HEK293 (cell line): ENCODE measurements at regions not wholly inside any gene's neighbourhood (a gene's known extent, or its start where the extent isn't known, plus 50 kb on each side); places are given as distances from the start of the nearest gene placed in this dataset.

Experiments used
- FEZF1 ChIP-seq: fragments of 450-650 bp; formaldehyde crosslinking; IDR thresholded peaks from 2 replicates; pipeline ENCODE4 v1.5.1; 2016; ENCODE audit warnings: missing biosample characterization, missing genetic modification characterization
- GLIS1 ChIP-seq: fragments of 450-650 bp; formaldehyde crosslinking; IDR thresholded peaks from 2 replicates; pipeline ENCODE4 v1.5.1; 2016; ENCODE audit warnings: missing biosample characterization, missing genetic modification characterization
- REPIN1 ChIP-seq: fragments of 450-650 bp; formaldehyde crosslinking; IDR thresholded peaks from 2 replicates; pipeline ENCODE4 v1.5.1; 2017; ENCODE audit warnings: missing biosample characterization, missing genetic modification characterization, low read depth
- TSHZ1 ChIP-seq: fragments of 450-650 bp; formaldehyde crosslinking; IDR thresholded peaks from 2 replicates; pipeline ENCODE4 v1.5.1; 2016; ENCODE audit warnings: missing biosample characterization, missing genetic modification characterization, borderline replicate concordance
- ZBTB26 ChIP-seq: fragments of 450-650 bp; formaldehyde crosslinking; optimal IDR thresholded peaks from 2 replicates; pipeline ENCODE3; 2016; ENCODE audit warnings: missing biosample characterization, mild to moderate bottlenecking, missing genetic modification characterization
- ZEB2 ChIP-seq: fragments of 450-650 bp; formaldehyde crosslinking; IDR thresholded peaks from 2 replicates; pipeline ENCODE4 v1.5.1; 2016; ENCODE audit warnings: missing biosample characterization, missing genetic modification characterization
- ZFP41 ChIP-seq: fragments of 450-650 bp; formaldehyde crosslinking; IDR thresholded peaks from 2 replicates; pipeline ENCODE4 v1.5.1; 2016; ENCODE audit warnings: missing biosample characterization, missing genetic modification characterization, borderline replicate concordance
- ZNF140 ChIP-seq: fragments of 450-650 bp; formaldehyde crosslinking; IDR thresholded peaks from 2 replicates; pipeline ENCODE4 v1.5.1; 2016; ENCODE audit warnings: missing biosample characterization, missing genetic modification characterization
- ZNF16 ChIP-seq: fragments of 450-650 bp; formaldehyde crosslinking; IDR thresholded peaks from 2 replicates; pipeline ENCODE4 v1.5.1; 2016; ENCODE audit warnings: low read depth, missing biosample characterization, missing genetic modification characterization
- ZNF184 ChIP-seq: fragments of 450-650 bp; IDR thresholded peaks from 2 replicates; pipeline ENCODE4 v1.5.1; 2018; ENCODE audit warnings: missing biosample characterization, mild to moderate bottlenecking, missing genetic modification characterization
- ZNF19 ChIP-seq: fragments of 450-650 bp; formaldehyde crosslinking; IDR thresholded peaks from 2 replicates; pipeline ENCODE4; 2016; ENCODE audit warnings: missing biosample characterization, missing genetic modification characterization, low read depth
- ZNF202 ChIP-seq: fragments of 450-650 bp; formaldehyde crosslinking; IDR thresholded peaks from 2 replicates; pipeline ENCODE4 v1.5.1; 2016; ENCODE audit warnings: missing biosample characterization, missing genetic modification characterization, borderline replicate concordance
- ZNF211 ChIP-seq: fragments of 450-650 bp; formaldehyde crosslinking; IDR thresholded peaks from 2 replicates; pipeline ENCODE4 v1.5.1; 2016; ENCODE audit warnings: low read depth, missing biosample characterization, missing genetic modification characterization
- ZNF221 ChIP-seq: fragments of 450-650 bp; formaldehyde crosslinking; IDR thresholded peaks from 2 replicates; pipeline ENCODE4 v1.5.1; 2017; ENCODE audit warnings: missing biosample characterization, missing genetic modification characterization, borderline replicate concordance
- ZNF239 ChIP-seq: fragments of 450-650 bp; formaldehyde crosslinking; IDR thresholded peaks from 2 replicates; pipeline ENCODE4 v1.5.1; 2016; ENCODE audit warnings: missing biosample characterization, missing genetic modification characterization
- ZNF248 ChIP-seq: fragments of 450-650 bp; formaldehyde crosslinking; IDR thresholded peaks from 2 replicates; pipeline ENCODE4 v1.5.1; 2017; ENCODE audit warnings: missing biosample characterization, missing genetic modification characterization
- ZNF350 ChIP-seq: fragments of 450-650 bp; formaldehyde crosslinking; IDR thresholded peaks from 2 replicates; pipeline ENCODE4 v1.5.0; 2017; ENCODE audit warnings: missing biosample characterization, mild to moderate bottlenecking, missing genetic modification characterization
- ZNF394 ChIP-seq: fragments of 450-650 bp; formaldehyde crosslinking; IDR thresholded peaks from 2 replicates; pipeline ENCODE4 v1.5.1; 2016; ENCODE audit warnings: missing biosample characterization, missing genetic modification characterization, mild to moderate bottlenecking, moderate library complexity, borderline replicate concordance
- ZNF433 ChIP-seq: fragments of 450-650 bp; formaldehyde crosslinking; IDR thresholded peaks from 2 replicates; pipeline ENCODE4 v1.5.1; 2016; ENCODE audit warnings: missing biosample characterization, missing genetic modification characterization, low read depth
- ZNF48 ChIP-seq: fragments of 450-650 bp; formaldehyde crosslinking; IDR thresholded peaks from 2 replicates; pipeline ENCODE4 v1.5.1; 2016; ENCODE audit warnings: missing biosample characterization, missing genetic modification characterization
- ZNF529 ChIP-seq: fragments of 450-650 bp; formaldehyde crosslinking; IDR thresholded peaks from 2 replicates; pipeline ENCODE4 v1.5.1; 2017; ENCODE audit warnings: missing genetic modification characterization, missing biosample characterization; ENCODE audit not compliant: insufficient replicate concordance
- ZNF555 ChIP-seq: fragments of 450-650 bp; formaldehyde crosslinking; conservative IDR thresholded peaks from 2 replicates; pipeline ENCODE4 v1.5.1; 2017; ENCODE audit warnings: missing biosample characterization, mild to moderate bottlenecking, missing genetic modification characterization, inconsistent platforms
- ZNF629 ChIP-seq: fragments of 450-650 bp; formaldehyde crosslinking; IDR thresholded peaks from 2 replicates; pipeline ENCODE4 v1.5.1; 2017; ENCODE audit warnings: missing biosample characterization, missing genetic modification characterization
- ZNF664 ChIP-seq: fragments of 450-650 bp; formaldehyde crosslinking; IDR thresholded peaks from 2 replicates; pipeline ENCODE4 v1.5.1; 2016; ENCODE audit warnings: missing biosample characterization, missing genetic modification characterization
- ZNF704 ChIP-seq: fragments of 450-650 bp; formaldehyde crosslinking; IDR thresholded peaks from 2 replicates; pipeline ENCODE4 v1.5.1; 2016; ENCODE audit warnings: missing biosample characterization, missing genetic modification characterization
- ZNF791 ChIP-seq: fragments of 450-650 bp; formaldehyde crosslinking; IDR thresholded peaks from 2 replicates; pipeline ENCODE4 v1.5.1; 2016; ENCODE audit warnings: missing biosample characterization, missing genetic modification characterization
- ZSCAN30 ChIP-seq: fragments of 450-650 bp; IDR thresholded peaks from 2 replicates; pipeline ENCODE4 v1.5.1; 2018; ENCODE audit warnings: missing biosample characterization, mild to moderate bottlenecking, missing genetic modification characterization, moderate library complexity
- TF ChIP-seq, protein P1 (sequence below): fragments of 450-650 bp; formaldehyde crosslinking; IDR thresholded peaks from 2 replicates; pipeline ENCODE4 v1.5.1; 2016; ENCODE audit warnings: missing biosample characterization, missing genetic modification characterization
- TF ChIP-seq, protein P2 (sequence below): fragments of 450-650 bp; formaldehyde crosslinking; IDR thresholded peaks from 2 replicates; pipeline ENCODE4 v1.5.1; 2016; ENCODE audit warnings: missing biosample characterization, missing genetic modification characterization
- TF ChIP-seq, protein P3 (sequence below): fragments of 450-650 bp; formaldehyde crosslinking; IDR thresholded peaks from 2 replicates; pipeline ENCODE4 v1.5.1; 2017; ENCODE audit warnings: missing biosample characterization, missing genetic modification characterization

GRCh38 chr10:83713423-83713822, 425.9 kb upstream of the GHITM start (continued):
- TF ChIP-seq ZNF221 (tag by site-specific recombination) (no peak), ZBTB26 (no peak), ZEB2 (tag by site-specific recombination) (no peak), TSHZ1 (no peak), ZNF16 (tag by site-specific recombination) (no peak), ZNF791 (no peak), ZNF202 (tag by site-specific recombination) (peak; percentile 91), ZNF433 (tag by site-specific recombination) (peak; percentile 64; the same call in 1 of the 2 replicates), REPIN1 (tag by site-specific recombination) (no peak), ZNF350 (tag by site-specific recombination) (no peak), GLIS1 (no peak), ZFP41 (tag by site-specific recombination) (no peak), ZNF555 (tag by site-specific recombination) (peak; percentile 77), ZNF239 (no peak), ZNF394 (peak; percentile 84), ZNF184 (tag by site-specific recombination) (no peak), ZNF704 (tag by site-specific recombination) (no peak), FEZF1 (tag by site-specific recombination) (no peak), ZNF48 (tag by site-specific recombination) (no peak), ZNF664 (0 out of 2 replicates have a peak, but pooled peaks have one; percentile 22), ZNF248 (tag by site-specific recombination) (no peak), ZNF211 (tag by site-specific recombination) (no peak), ZSCAN30 (tag by site-specific recombination) (no peak), ZNF629 (tag by site-specific recombination) (no peak), ZNF140 (tag by site-specific recombination) (peak; percentile 67), ZNF19 (0 out of 2 replicates have a peak, but pooled peaks have one; percentile 64), ZNF529 (tag by site-specific recombination) (no peak)
- TF ChIP-seq, protein P1, sequence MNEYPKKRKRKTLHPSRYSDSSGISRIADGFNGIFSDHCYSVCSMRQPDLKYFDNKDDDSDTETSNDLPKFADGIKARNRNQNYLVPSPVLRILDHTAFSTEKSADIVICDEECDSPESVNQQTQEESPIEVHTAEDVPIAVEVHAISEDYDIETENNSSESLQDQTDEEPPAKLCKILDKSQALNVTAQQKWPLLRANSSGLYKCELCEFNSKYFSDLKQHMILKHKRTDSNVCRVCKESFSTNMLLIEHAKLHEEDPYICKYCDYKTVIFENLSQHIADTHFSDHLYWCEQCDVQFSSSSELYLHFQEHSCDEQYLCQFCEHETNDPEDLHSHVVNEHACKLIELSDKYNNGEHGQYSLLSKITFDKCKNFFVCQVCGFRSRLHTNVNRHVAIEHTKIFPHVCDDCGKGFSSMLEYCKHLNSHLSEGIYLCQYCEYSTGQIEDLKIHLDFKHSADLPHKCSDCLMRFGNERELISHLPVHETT (tag by site-specific recombination) = no peak
- TF ChIP-seq, protein P2, sequence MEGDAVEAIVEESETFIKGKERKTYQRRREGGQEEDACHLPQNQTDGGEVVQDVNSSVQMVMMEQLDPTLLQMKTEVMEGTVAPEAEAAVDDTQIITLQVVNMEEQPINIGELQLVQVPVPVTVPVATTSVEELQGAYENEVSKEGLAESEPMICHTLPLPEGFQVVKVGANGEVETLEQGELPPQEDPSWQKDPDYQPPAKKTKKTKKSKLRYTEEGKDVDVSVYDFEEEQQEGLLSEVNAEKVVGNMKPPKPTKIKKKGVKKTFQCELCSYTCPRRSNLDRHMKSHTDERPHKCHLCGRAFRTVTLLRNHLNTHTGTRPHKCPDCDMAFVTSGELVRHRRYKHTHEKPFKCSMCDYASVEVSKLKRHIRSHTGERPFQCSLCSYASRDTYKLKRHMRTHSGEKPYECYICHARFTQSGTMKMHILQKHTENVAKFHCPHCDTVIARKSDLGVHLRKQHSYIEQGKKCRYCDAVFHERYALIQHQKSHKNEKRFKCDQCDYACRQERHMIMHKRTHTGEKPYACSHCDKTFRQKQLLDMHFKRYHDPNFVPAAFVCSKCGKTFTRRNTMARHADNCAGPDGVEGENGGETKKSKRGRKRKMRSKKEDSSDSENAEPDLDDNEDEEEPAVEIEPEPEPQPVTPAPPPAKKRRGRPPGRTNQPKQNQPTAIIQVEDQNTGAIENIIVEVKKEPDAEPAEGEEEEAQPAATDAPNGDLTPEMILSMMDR (tag by site-specific recombination) = no peak
- TF ChIP-seq, protein P3, sequence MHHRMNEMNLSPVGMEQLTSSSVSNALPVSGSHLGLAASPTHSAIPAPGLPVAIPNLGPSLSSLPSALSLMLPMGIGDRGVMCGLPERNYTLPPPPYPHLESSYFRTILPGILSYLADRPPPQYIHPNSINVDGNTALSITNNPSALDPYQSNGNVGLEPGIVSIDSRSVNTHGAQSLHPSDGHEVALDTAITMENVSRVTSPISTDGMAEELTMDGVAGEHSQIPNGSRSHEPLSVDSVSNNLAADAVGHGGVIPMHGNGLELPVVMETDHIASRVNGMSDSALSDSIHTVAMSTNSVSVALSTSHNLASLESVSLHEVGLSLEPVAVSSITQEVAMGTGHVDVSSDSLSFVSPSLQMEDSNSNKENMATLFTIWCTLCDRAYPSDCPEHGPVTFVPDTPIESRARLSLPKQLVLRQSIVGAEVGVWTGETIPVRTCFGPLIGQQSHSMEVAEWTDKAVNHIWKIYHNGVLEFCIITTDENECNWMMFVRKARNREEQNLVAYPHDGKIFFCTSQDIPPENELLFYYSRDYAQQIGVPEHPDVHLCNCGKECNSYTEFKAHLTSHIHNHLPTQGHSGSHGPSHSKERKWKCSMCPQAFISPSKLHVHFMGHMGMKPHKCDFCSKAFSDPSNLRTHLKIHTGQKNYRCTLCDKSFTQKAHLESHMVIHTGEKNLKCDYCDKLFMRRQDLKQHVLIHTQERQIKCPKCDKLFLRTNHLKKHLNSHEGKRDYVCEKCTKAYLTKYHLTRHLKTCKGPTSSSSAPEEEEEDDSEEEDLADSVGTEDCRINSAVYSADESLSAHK = no peak
